Heart right ventricle (tissue), 16 donors: ENCODE measurements at regions not wholly inside any gene's neighbourhood (a gene's known extent, or its start where the extent isn't known, plus 50 kb on each side); places are given as distances from the start of the nearest gene placed in this dataset.
"Not testable (repeated sequence)": the region's sequence is repeated elsewhere in the genome, so short reads cannot be mapped to it uniquely, and the experiment has no call there.

Experiments
- ATAC-seq, 8 donors: fragments of 200-7000 bp; cut with Tn5 transposase; one replicate each; pipeline ENCODE4 v1.9.1; 2020; ENCODE audit warnings: mild to moderate bottlenecking in 8 of 8, moderate library complexity in 8 of 8, moderate number of reproducible peaks in 1 of 8
- DNase-seq, 2 donors: peaks; one replicate each; pipeline ENCODE4 v3.0.0-alpha.2; 2020
- H3K27ac ChIP-seq, 10 donors: fragments of 200-600 bp; sonication (generic) in 2 of 10; one replicate each; pipeline versions ENCODE4 v1.5.0 to v1.8.0; 2020 to 2022; ENCODE audit warnings: mild to moderate bottlenecking in 3 of 10
- H3K27me3 ChIP-seq, 7 donors: fragments of 200-600 bp; one replicate each; pipeline ENCODE4 v1.8.0; 2021 to 2022; ENCODE audit warnings: mild to moderate bottlenecking in 2 of 7
- H3K36me3 ChIP-seq, 9 donors: fragments of 200-600 bp; sonication (generic) in 1 of 9; one replicate each; pipeline versions ENCODE4 v1.5.0 to v1.8.0; 2020 to 2022; ENCODE audit warnings: mild to moderate bottlenecking in 2 of 9
- H3K4me1 ChIP-seq, 9 donors: fragments of 200-600 bp; sonication (generic) in 1 of 9; one replicate each; pipeline versions ENCODE4 v1.5.0 to v1.8.0; 2020 to 2022; ENCODE audit warnings: mild to moderate bottlenecking in 4 of 9
- H3K4me3 ChIP-seq, 10 donors: fragments of 200-600 bp; sonication (generic) in 2 of 10; one replicate each; pipeline versions ENCODE4 v1.5.0 to v1.8.0; 2020 to 2022; ENCODE audit warnings: mild to moderate bottlenecking in 7 of 10, moderate library complexity in 2 of 10
- H3K9me3 ChIP-seq, 11 donors: fragments of 200-600 bp in 10 of 11; sonication (generic) in 2 of 11; one replicate each; pipeline versions ENCODE4 v1.5.0 to v1.8.0; 2013 to 2022; ENCODE audit warnings: mild to moderate bottlenecking in 2 of 11, control low read depth in 1 of 11, moderate library complexity in 1 of 11
- WGBS, 2 donors: extraction: QIAGEN DNeasy Blood & Tissue Kit; methylation state at CpG; one replicate each; pipeline ENCODE4 v1.1.7; 2013; ENCODE audit warnings: inconsistent platforms in 1 of 2; 5-methylcytosine and 5-hydroxymethylcytosine counted together
- intact Hi-C, 10 donors: fragments of 100-400 bp; cut with DNase I; formaldehyde crosslinking; loops; one replicate each; pipeline versions ENCODE4 v1.11.1 to v1.14.2; 2022
- TF ChIP-seq, protein P1 (sequence below), 9 donors: fragments of 200-600 bp; sonication (generic) in 2 of 9; IDR thresholded peaks; one replicate each; pipeline versions ENCODE4 v1.5.0 to v1.8.0; 2021 to 2022; ENCODE audit warnings: antibody characterized with exemption in 9 of 9, mild to moderate bottlenecking in 5 of 9, moderate library complexity in 1 of 9
- donor health status: Arrhythmogenic right ventricular cardiomyopathy.
- donor health status: ischemic (EF 13 %, LVEDD 7.1; RV severe dilation, severe dysfunction).
- donor health status: healthy with polysubstance abuse.
- donor health status: DM: no; HTN: yes; CAD: no.
- donor health status: DM: no; HTN: no; CAD: no.
- donor health status: ischemic (EF 25% LVEDD 6.9; RV normal size, moderate dysfunction).
- donor health status: ischemic (EF 25% LVEDD 5.7; RV mildly dilated, moderate dysfunction).
- donor health status: healthy.
- donor health status: DM: yes; HTN: yes; CAD: no.
- donor health status: Ischemic cardiomyopathy.
- donor health status: ischemic (EF 35%, LVEDD 5.7; RV mildly dilated, moderate dysfunction).
- donor health status: nonischemic (EF 11% LVEDD 7.7; RV severe dilation, severe dysfunction).
- donor health status: DM: yes; HTN: yes; CAD: no.
- donor health status: PGD.
- donor health status: ischemic (EF 29% LVEDD 5.4; RV normal size, mild dysfunction).
- donor health status: nonischemic (EF 23%, LVEDD 6.1; RV moderate dilation, normal function).

DNA sequence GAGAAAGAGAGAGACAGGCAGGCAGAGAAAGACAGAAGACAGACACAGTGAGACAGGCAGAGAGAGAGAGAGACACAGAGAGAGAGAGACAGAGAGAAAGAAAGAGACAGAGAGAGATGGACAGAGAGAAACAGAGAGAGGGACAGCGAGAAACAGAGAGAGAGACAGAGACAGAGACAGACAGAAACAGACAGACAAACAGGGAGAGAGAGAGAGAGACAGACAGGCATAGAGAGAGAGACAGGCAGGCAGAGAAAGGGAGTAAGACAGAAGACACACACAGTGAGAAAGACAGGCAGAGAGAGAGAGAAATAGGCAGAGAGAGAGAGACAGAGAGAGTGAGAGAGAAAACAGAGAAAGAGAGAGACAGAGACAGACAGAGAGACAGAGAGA is 105.3 kb upstream of the ANKRD30BL start:
- DNase-seq (no peak), ATAC-seq (no peak)
- Histone ChIP-seq H3K4me3 (peak overlapping the region in 5 of 10 donors; percentile 37 to 50 (median 43)), H3K9me3 (no peaks in the 10 kb centered on the region), H3K4me1 (peaks cover 0 to 14% (median 8%) of the 10 kb centered on the region in 9 donors), H3K27ac (no peak overlapping the region), H3K27me3 (peaks cover 0 to 52% (median 32%) of the 10 kb centered on the region in 7 donors), H3K36me3 (no peaks in the 10 kb centered on the region)
- TF ChIP-seq, protein P1, sequence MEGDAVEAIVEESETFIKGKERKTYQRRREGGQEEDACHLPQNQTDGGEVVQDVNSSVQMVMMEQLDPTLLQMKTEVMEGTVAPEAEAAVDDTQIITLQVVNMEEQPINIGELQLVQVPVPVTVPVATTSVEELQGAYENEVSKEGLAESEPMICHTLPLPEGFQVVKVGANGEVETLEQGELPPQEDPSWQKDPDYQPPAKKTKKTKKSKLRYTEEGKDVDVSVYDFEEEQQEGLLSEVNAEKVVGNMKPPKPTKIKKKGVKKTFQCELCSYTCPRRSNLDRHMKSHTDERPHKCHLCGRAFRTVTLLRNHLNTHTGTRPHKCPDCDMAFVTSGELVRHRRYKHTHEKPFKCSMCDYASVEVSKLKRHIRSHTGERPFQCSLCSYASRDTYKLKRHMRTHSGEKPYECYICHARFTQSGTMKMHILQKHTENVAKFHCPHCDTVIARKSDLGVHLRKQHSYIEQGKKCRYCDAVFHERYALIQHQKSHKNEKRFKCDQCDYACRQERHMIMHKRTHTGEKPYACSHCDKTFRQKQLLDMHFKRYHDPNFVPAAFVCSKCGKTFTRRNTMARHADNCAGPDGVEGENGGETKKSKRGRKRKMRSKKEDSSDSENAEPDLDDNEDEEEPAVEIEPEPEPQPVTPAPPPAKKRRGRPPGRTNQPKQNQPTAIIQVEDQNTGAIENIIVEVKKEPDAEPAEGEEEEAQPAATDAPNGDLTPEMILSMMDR (IDR thresholded peaks at IDR 0.05): no peak
- WGBS, 2 donors: 79% methylated on average over 1 of the region's 1 CpG
- intact Hi-C loops: no loop called here

DNA sequence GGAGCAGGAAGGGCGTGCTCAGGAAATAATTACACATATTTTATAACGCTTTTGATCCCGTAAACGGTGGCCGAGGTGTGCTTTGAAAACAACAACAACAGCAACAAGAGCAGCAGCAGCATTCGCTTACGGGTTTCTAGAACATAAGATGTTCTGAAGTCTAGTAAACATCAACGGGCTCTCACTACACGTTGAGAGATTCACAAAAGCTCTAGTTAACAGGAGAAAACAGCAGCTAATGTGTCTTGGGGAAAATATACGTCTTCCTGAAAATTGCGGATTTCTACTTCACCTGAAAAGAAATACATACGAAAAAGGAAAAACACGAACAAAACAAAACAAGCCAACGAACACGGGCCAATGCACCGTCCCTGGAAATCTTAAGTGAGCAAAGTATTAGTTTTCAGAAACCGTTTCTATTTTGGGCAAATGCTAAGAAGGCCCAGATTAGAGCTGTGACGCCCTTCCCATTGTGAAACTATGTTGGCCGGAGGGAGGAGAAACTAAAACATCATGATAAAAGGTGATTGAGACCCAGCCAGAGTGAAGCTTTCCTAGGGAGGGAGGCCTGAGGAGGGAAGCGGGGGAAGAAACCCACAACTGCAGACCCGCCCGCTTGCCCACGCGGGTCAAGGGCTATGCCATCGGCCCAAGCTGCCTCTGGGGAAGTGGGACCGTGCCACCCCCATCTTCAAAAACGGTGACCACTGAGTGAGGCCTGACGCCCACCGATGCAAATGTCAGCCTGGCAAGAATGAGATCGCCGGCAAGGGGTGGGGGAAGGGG is 105.9 kb upstream of the ANKRD30BL start:
- peak in 1 of 2 donors; percentile 17 for DNase-seq
- WGBS, 2 donors: 19 to 26% methylated on average over 31 of the region's 31 CpGs
- H3K9me3 ChIP-seq, ATAC-seq, H3K36me3 ChIP-seq, H3K27ac ChIP-seq, intact Hi-C loops: not testable (repeated sequence)
- H3K4me1 ChIP-seq: peaks cover 0 to 14% (median 8%) of the 10 kb centered on the region in 9 donors
- peaks cover 0 to 52% (median 32%) of the 10 kb centered on the region in 7 donors for H3K27me3 ChIP-seq
- peak overlapping the region in 8 of 10 donors; percentile 21 to 50 (median 42) for H3K4me3 ChIP-seq

- TF ChIP-seq, protein P1 (IDR thresholded peaks at IDR 0.05): peak in 8 of 9 donors; percentile 12 to 66 (median 58)
- not testable (repeated sequence) for H3K9me3 ChIP-seq
- WGBS, 2 donors: 16 to 19% methylated on average over 20 of the region's 20 CpGs
Measured at GRCh38 chr2:132268284-132268976, 106.7 kb upstream of the ANKRD30BL start.

DNA sequence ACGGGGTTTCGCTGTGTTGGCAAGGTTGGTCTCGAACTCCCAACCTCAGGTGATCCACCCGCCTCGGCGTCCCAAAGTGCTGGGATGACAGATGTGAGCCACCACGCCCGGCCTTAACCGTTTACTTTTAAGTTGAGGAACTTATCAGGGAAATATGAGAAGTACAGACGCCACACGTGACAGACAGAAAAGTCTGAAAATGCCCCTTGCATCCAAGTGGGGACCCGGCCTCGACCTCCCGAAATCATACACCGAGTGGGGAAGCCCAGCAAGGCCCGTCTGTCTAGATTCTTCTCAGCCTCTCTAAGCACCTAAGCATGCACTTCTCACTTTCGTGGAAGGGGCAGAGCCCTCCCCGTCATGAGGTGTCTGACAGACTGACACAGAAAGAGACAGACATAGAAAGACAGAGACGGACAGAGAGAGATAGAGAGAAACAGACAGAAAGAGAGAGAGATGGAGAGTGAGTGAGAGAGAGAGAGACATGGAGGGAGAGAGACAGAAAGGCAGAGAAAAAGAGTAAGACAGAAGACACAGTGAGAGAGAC is 107.3 kb upstream of the ANKRD30BL start:
- no peak overlapping the region for H3K27ac ChIP-seq
- TF ChIP-seq, protein P1 (IDR thresholded peaks at IDR 0.05): no peak
- ATAC-seq (no peak), DNase-seq (no peak)
- peaks cover 0 to 14% (median 8%) of the 10 kb centered on the region in 9 donors for H3K4me1 ChIP-seq
- no peaks in the 10 kb centered on the region for H3K9me3 ChIP-seq
- H3K36me3 ChIP-seq: no peaks in the 10 kb centered on the region
- no peak overlapping the region for H3K4me3 ChIP-seq
- 55 to 57% methylated on average over 19 of the region's 19 CpGs for WGBS, 2 donors
- peaks cover 0 to 52% (median 32%) of the 10 kb centered on the region in 7 donors for H3K27me3 ChIP-seq
- intact Hi-C loops: no loop called here

More at GRCh38 chr2:132268284-132268976, 106.7 kb upstream of the ANKRD30BL start:
- peaks cover 0 to 14% (median 8%) of the 10 kb centered on the region in 9 donors for H3K4me1 ChIP-seq
- H3K36me3 ChIP-seq, H3K27ac ChIP-seq, ATAC-seq, intact Hi-C loops: not testable (repeated sequence)
- DNase-seq: peak in 1 of 2 donors; percentile 28
- H3K4me3 ChIP-seq: peak overlapping the region in 9 of 10 donors; percentile 18 to 50 (median 40)
- peaks cover 0 to 52% (median 32%) of the 10 kb centered on the region in 7 donors for H3K27me3 ChIP-seq
